ENCODE measurements at regions not wholly inside any gene's neighbourhood (a gene's known extent, or its start where the extent isn't known, plus 50 kb on each side); places are given as distances from the start of the nearest gene placed in this dataset.
"Not testable (repeated sequence)": the region's sequence is repeated elsewhere in the genome, so short reads cannot be mapped to it uniquely, and the experiment has no call there.

GRCh38 chr6:49142421-49143151 lies 320.5 kb downstream of the MMUT start:
- TF ChIP-seq CTCF (IDR thresholded peaks at IDR 0.05) (no peak), POLR2AphosphoS5 (IDR thresholded peaks at IDR 0.05) (no peak), POLR2A (IDR thresholded peaks at IDR 0.05) (no peak), EP300 (IDR thresholded peaks at IDR 0.05) (no peak)
- Histone ChIP-seq H3K27ac (no peak overlapping the region), H3K4me3 (no peak overlapping the region), H3K36me3 (no peaks in the 10 kb centered on the region), H3K27me3 (no peaks in the 10 kb centered on the region), H3K9me3 (peaks cover 0 to 11% (median 0%) of the 10 kb centered on the region in 3 donors), H3K4me1 (no peaks in the 10 kb centered on the region)
- no peak for ATAC-seq
- WGBS, 2 donors (ENCODE audit: low coverage in 1 of 2): 22 to 36% methylated on average over 6 to 7 of the region's 7 CpGs

GRCh38 chr6:49121970-49122369 lies 341.1 kb downstream of the MMUT start:
- H3K27me3 ChIP-seq: no peaks in the 10 kb centered on the region
- no peak overlapping the region for H3K4me3 ChIP-seq
- TF ChIP-seq CTCF (IDR thresholded peaks at IDR 0.05) (no peak), POLR2AphosphoS5 (IDR thresholded peaks at IDR 0.05) (no peak), EP300 (IDR thresholded peaks at IDR 0.05) (no peak), POLR2A (IDR thresholded peaks at IDR 0.05) (no peak)
- WGBS, 2 donors (ENCODE audit: low coverage in 1 of 2): 82 to 86% methylated on average over 3 of the region's 3 CpGs
- no peaks in the 10 kb centered on the region for H3K9me3 ChIP-seq
- H3K27ac ChIP-seq: no peak overlapping the region
- ATAC-seq: no peak
- H3K36me3 ChIP-seq: no peaks in the 10 kb centered on the region
- H3K4me1 ChIP-seq: no peaks in the 10 kb centered on the region

GRCh38 chr6:49118478-49118877 lies 344.6 kb downstream of the MMUT start:
- H3K9me3 ChIP-seq: no peaks in the 10 kb centered on the region
- no peaks in the 10 kb centered on the region for H3K4me1 ChIP-seq
- ATAC-seq: no peak
- H3K4me3 ChIP-seq: no peak overlapping the region
- H3K36me3 ChIP-seq: no peaks in the 10 kb centered on the region
- H3K27me3 ChIP-seq: no peaks in the 10 kb centered on the region
- H3K27ac ChIP-seq: no peak overlapping the region
- no peak for TF ChIP-seq POLR2AphosphoS5 (IDR thresholded peaks at IDR 0.05)
- no peak for TF ChIP-seq POLR2A (IDR thresholded peaks at IDR 0.05)
- no peak for TF ChIP-seq EP300 (IDR thresholded peaks at IDR 0.05)
- no peak for TF ChIP-seq CTCF (IDR thresholded peaks at IDR 0.05)

GRCh38 chr6:49110916-49111315 lies 352.1 kb downstream of the MMUT start:
- no peak for TF ChIP-seq CTCF (IDR thresholded peaks at IDR 0.05)
- TF ChIP-seq POLR2AphosphoS5 (IDR thresholded peaks at IDR 0.05): no peak
- TF ChIP-seq POLR2A (IDR thresholded peaks at IDR 0.05): no peak
- no peak for TF ChIP-seq EP300 (IDR thresholded peaks at IDR 0.05)
- ATAC-seq: no peak
- H3K4me1 ChIP-seq: no peaks in the 10 kb centered on the region
- no peak overlapping the region for H3K4me3 ChIP-seq
- no peaks in the 10 kb centered on the region for H3K9me3 ChIP-seq
- H3K27ac ChIP-seq: no peak overlapping the region
- no peaks in the 10 kb centered on the region for H3K36me3 ChIP-seq
- no peaks in the 10 kb centered on the region for H3K27me3 ChIP-seq
- 87 to 92% methylated on average over 2 of the region's 2 CpGs for WGBS, 2 donors (ENCODE audit: low coverage in 1 of 2)

GRCh38 chr6:49097664-49098063 lies 365.4 kb downstream of the MMUT start:
- H3K36me3 ChIP-seq, H3K4me3 ChIP-seq, H3K4me1 ChIP-seq, H3K27me3 ChIP-seq, H3K9me3 ChIP-seq, ATAC-seq, H3K27ac ChIP-seq: not testable (repeated sequence)
- 89 to 90% methylated on average over 2 to 3 of the region's 11 CpGs for WGBS, 2 donors (ENCODE audit: low coverage in 1 of 2)

All from gastroesophageal sphincter (tissue), 4 donors.